MG63 (cell line): ENCODE measurements at regions not wholly inside any gene's neighbourhood (a gene's known extent, or its start where the extent isn't known, plus 50 kb on each side); places are given as distances from the start of the nearest gene placed in this dataset.

ENCODE experiments used
- DNase-seq: peaks from one replicate; pipeline ENCODE4 v3.0.0-alpha.2; 2020
- H3K27me3 ChIP-seq: fragments of 250-450 bp; sonication (Bioruptor Pico); 2 replicates; pipeline ENCODE4 v1.5.1; 2020; ENCODE audit warnings: mild to moderate bottlenecking, moderate library complexity
- H3K36me3 ChIP-seq: fragments of 250-450 bp; sonication (Bioruptor Pico); 2 replicates; pipeline ENCODE4 v1.5.1; 2020; ENCODE audit warnings: mild to moderate bottlenecking, moderate library complexity
- H3K4me3 ChIP-seq: fragments of 250-450 bp; sonication (Bioruptor Pico); 2 replicates; pipeline ENCODE4 v1.5.1; 2020; ENCODE audit warnings: mild to moderate bottlenecking, moderate library complexity
- H3K9me3 ChIP-seq: fragments of 250-450 bp; sonication (Bioruptor Pico); 2 replicates; pipeline ENCODE4 v1.5.1; 2020; ENCODE audit warnings: mild to moderate bottlenecking, moderate library complexity

- H3K9me3 ChIP-seq: no peaks in the 10 kb centered on the region
- no peak overlapping the region for H3K4me3 ChIP-seq
- no peaks in the 10 kb centered on the region for H3K36me3 ChIP-seq
- no peak for DNase-seq
- H3K27me3 ChIP-seq: no peaks in the 10 kb centered on the region
Observed at GRCh38 chr11:70876685-70877084, 375.7 kb downstream of the SHANK2 start.

DNA sequence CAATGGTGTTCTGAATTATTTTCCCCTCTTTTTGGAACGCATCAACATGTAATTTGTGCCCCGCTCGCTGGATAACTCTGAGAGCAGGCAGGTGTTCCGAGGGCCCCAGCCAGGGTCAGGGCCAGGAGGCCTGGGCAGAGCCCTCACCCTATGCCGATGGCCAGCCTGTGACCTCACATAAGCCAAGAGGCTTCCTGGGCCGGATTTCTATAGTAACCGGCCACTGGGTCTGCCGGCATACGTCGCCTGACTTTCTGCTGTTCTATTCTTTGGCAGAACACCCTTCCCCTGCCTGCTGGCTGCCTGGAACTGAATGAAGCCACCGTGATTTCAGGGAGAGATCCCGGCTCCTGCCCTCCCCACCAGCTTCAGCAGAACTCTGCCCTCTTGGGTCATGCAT, 375.2 kb downstream of the SHANK2 start:
- no peak for DNase-seq
- Histone ChIP-seq H3K9me3 (no peaks in the 10 kb centered on the region), H3K36me3 (no peaks in the 10 kb centered on the region)

GRCh38 chr11:70878366-70878765, 374.0 kb downstream of the SHANK2 start:
- Histone ChIP-seq H3K27me3 (no peaks in the 10 kb centered on the region), H3K36me3 (no peaks in the 10 kb centered on the region), H3K4me3 (no peak overlapping the region), H3K9me3 (no peaks in the 10 kb centered on the region)
- DNase-seq: no peak

More for the DNA sequence above, 375.2 kb downstream of the SHANK2 start:
- H3K4me3 ChIP-seq: no peak overlapping the region
- no peaks in the 10 kb centered on the region for H3K27me3 ChIP-seq

DNA sequence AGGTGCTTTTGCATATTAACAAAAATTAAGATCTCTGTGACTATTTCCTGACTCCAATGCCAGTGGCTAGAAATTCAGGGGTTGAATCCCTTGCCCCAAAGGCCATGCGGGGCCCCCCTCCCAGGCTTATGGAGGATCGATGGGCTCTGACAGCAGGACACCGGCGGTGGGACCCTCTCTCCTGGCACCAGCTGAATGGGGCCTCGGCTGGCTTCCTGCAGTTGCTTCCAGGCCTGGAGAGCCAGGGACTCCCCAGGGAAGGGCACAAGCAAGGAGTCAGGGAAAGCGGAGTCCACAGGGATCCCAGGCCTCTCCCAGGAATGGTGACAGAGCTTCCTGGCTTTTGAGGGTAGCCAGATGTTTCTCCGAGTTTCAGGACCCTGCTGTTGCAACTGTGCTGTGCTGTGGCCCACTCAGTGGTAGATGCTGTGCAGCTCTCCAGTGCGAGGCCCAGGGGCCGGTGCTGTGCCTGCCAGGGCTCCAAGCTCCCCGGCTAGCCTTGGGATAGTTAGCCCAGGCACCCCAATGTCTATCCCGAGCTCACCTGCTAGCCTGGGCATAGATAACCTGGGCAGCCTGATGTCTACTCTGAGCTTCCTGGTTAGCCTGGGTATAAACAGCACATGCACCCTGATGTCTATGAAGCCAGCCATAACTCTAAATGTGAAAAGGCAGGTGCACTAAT, 372.6 kb downstream of the SHANK2 start:
- Histone ChIP-seq H3K9me3 (no peaks in the 10 kb centered on the region), H3K27me3 (no peaks in the 10 kb centered on the region), H3K36me3 (no peaks in the 10 kb centered on the region), H3K4me3 (no peak overlapping the region)
- no peak for DNase-seq

- H3K9me3 ChIP-seq: no peaks in the 10 kb centered on the region
- no peaks in the 10 kb centered on the region for H3K36me3 ChIP-seq
- DNase-seq: no peak
- H3K4me3 ChIP-seq: no peak overlapping the region
- no peaks in the 10 kb centered on the region for H3K27me3 ChIP-seq
Observed at GRCh38 chr11:70880416-70880815, 372.0 kb downstream of the SHANK2 start.

GRCh38 chr11:70881948-70882715, 370.2 kb downstream of the SHANK2 start:
- Histone ChIP-seq H3K9me3 (no peaks in the 10 kb centered on the region), H3K36me3 (no peaks in the 10 kb centered on the region), H3K4me3 (no peak overlapping the region), H3K27me3 (no peaks in the 10 kb centered on the region)
- no peak for DNase-seq

DNA sequence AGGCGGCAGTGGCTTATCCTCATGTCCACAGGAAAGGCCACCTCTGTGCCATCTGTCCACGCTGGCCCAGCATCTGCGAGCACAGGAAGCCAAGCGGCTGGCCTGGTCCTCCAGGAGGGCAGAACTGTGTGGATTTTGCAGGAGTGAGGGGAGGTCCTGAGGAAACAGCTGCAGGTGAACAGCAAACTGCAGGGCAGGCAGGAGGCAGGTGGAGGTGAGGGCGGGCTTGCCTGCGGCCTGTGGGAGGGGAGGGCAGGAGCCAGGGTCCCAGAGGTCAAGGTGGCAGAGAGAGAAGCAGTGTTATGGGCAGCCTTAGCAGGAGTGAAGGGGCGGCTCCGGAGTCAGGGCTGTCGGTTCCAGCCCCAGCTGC, 369.7 kb downstream of the SHANK2 start:
- H3K9me3 ChIP-seq: no peaks in the 10 kb centered on the region
- no peaks in the 10 kb centered on the region for H3K27me3 ChIP-seq
- no peak for DNase-seq

DNA sequence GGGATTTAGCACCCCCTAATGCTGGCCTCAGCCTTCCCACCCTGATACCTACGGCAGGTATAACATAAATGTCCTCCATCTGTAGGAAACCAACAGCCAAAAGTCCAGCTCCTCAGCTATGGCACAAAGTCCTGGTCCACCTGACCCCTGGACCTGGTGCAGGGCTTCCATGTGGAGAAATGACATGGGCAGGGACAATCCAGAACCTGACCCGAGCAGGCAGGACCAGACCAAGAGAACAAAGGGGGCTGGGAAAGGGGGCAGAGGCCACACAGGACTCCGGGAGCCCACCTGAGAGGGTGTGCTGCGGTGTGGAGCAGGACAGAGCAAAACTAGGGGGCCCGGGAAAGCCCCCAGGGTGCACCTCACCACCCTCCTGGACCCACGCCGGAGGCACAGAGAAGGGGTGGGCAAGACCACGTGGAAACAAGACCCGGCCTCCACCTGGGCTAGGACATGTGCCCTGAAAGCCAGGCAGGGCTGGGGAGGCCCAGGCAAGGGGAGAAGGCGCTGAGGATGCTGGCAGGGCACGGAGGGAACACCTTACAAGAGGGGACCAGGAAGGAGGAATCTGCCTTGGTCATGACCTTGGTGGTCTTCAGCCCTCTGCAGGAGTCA, 368.9 kb downstream of the SHANK2 start:
- no peak for DNase-seq
- H3K9me3 ChIP-seq: no peaks in the 10 kb centered on the region
- H3K36me3 ChIP-seq: no peaks in the 10 kb centered on the region
- H3K27me3 ChIP-seq: no peaks in the 10 kb centered on the region
- no peak overlapping the region for H3K4me3 ChIP-seq

More for the DNA sequence above, 369.7 kb downstream of the SHANK2 start:
- Histone ChIP-seq H3K36me3 (no peaks in the 10 kb centered on the region), H3K4me3 (no peak overlapping the region)

GRCh38 chr11:70883973-70884623, 368.3 kb downstream of the SHANK2 start:
- H3K36me3 ChIP-seq: no peaks in the 10 kb centered on the region
- DNase-seq: peak; percentile 61
- H3K27me3 ChIP-seq: no peaks in the 10 kb centered on the region
- no peaks in the 10 kb centered on the region for H3K9me3 ChIP-seq
- no peak overlapping the region for H3K4me3 ChIP-seq

DNA sequence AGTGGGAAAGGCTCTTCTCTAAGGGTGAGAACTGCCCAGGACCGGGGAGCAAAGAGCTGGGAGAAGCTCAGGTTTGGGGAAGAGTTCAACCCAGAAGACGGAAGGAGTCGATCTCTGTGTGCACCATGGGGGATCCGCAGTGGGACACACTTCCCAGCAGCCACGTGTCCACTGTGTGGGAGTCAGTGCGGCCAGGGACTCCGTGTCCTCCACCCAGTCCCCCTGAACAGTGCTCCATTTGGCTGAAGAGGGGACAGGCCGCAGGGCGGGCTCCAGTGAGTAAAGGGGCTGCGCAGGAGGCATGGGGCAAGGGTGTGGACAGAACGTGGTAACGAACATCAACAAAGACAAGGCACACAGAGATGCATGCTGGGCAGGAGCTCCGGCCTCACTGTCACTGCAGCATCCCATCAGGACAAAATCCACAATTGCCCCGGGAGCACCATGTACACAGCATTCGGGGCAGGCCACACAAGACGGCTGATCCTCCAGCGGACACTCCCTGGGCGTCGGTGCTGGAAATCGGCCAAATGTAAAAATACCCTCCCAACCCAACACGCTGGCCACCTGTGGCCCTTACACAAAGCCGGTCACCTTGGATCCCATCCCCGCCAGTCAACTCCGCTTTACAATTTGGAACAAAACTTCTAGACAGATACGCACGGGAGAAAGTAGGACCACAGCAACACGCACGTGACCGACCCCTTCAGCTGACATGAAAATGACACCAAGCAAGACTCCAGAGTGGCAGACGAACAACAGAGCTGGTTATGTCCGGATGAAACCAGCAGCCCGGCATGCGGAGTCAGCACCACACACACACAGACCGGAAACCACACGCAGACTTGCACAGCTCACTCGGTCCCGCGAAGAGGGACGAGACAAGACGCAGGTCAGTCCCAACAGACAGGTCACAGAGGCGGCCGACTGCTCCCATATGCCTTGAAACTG, 366.8 kb downstream of the SHANK2 start:
- no peaks in the 10 kb centered on the region for H3K27me3 ChIP-seq
- no peaks in the 10 kb centered on the region for H3K9me3 ChIP-seq
- H3K4me3 ChIP-seq: no peak overlapping the region
- H3K36me3 ChIP-seq: no peaks in the 10 kb centered on the region
- no peak for DNase-seq

GRCh38 chr11:70886256-70886655, 366.1 kb downstream of the SHANK2 start:
- H3K4me3 ChIP-seq: no peak overlapping the region
- no peak for DNase-seq
- H3K27me3 ChIP-seq: no peaks in the 10 kb centered on the region
- H3K36me3 ChIP-seq: no peaks in the 10 kb centered on the region
- H3K9me3 ChIP-seq: no peaks in the 10 kb centered on the region

GRCh38 chr11:70886676-70887541, 365.5 kb downstream of the SHANK2 start:
- H3K36me3 ChIP-seq: no peaks in the 10 kb centered on the region
- H3K4me3 ChIP-seq: no peak overlapping the region
- H3K27me3 ChIP-seq: no peaks in the 10 kb centered on the region
- DNase-seq: no peak
- H3K9me3 ChIP-seq: no peaks in the 10 kb centered on the region

DNA sequence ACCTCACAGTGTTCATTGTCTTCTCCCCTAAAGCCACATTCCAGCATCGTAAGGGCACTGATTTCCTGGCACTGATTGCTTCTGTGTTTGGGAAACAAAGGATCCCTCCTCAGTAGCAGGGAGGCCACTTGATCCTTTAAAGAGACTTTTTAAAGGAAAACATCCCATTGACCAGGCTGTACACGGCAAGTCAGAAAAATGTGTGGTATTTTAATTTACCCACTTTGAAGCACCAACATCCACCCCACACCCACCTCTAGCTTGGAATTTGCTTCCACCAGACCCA, 364.9 kb downstream of the SHANK2 start:
- Histone ChIP-seq H3K9me3 (no peaks in the 10 kb centered on the region), H3K36me3 (no peaks in the 10 kb centered on the region), H3K4me3 (no peak overlapping the region), H3K27me3 (no peaks in the 10 kb centered on the region)
- DNase-seq: no peak

DNA sequence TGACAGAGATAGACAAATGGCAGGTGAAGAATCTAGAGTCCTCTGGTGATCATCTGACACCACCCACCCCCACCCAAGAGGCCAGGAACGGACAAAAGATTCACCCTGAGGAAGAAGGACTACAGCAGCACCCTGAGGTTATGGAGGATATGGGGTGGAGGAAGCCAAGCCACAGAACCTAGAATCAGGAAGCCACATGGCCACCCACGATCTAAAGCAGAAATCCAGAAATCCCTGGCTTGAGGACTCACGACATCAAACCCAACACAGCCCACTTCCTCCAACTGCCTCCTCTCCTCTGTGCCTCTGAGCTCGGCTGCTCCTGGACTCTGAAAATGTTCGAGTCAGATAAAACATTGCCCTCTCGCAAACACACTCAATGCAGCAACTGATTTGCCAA, 364.3 kb downstream of the SHANK2 start:
- DNase-seq: no peak
- no peaks in the 10 kb centered on the region for H3K9me3 ChIP-seq

GRCh38 chr11:70889411-70889810, 363.0 kb downstream of the SHANK2 start:
- Histone ChIP-seq H3K4me3 (no peak overlapping the region), H3K36me3 (no peaks in the 10 kb centered on the region), H3K9me3 (no peaks in the 10 kb centered on the region), H3K27me3 (no peaks in the 10 kb centered on the region)
- no peak for DNase-seq

More for the DNA sequence above, 364.3 kb downstream of the SHANK2 start:
- H3K36me3 ChIP-seq: no peaks in the 10 kb centered on the region
- H3K27me3 ChIP-seq: no peaks in the 10 kb centered on the region
- H3K4me3 ChIP-seq: no peak overlapping the region
